ENCODE measurements at regions not wholly inside any gene's neighbourhood (a gene's known extent, or its start where the extent isn't known, plus 50 kb on each side); places are given as distances from the start of the nearest gene placed in this dataset.

- no peak overlapping the region for H3K4me3 ChIP-seq (ENCODE audit: control insufficient read depth, low read depth, low read length)
- no peak for DNase-seq (ENCODE audit: low read depth)
- TF ChIP-seq, protein P1, sequence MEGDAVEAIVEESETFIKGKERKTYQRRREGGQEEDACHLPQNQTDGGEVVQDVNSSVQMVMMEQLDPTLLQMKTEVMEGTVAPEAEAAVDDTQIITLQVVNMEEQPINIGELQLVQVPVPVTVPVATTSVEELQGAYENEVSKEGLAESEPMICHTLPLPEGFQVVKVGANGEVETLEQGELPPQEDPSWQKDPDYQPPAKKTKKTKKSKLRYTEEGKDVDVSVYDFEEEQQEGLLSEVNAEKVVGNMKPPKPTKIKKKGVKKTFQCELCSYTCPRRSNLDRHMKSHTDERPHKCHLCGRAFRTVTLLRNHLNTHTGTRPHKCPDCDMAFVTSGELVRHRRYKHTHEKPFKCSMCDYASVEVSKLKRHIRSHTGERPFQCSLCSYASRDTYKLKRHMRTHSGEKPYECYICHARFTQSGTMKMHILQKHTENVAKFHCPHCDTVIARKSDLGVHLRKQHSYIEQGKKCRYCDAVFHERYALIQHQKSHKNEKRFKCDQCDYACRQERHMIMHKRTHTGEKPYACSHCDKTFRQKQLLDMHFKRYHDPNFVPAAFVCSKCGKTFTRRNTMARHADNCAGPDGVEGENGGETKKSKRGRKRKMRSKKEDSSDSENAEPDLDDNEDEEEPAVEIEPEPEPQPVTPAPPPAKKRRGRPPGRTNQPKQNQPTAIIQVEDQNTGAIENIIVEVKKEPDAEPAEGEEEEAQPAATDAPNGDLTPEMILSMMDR (conservative IDR thresholded peaks at IDR 0.05; ENCODE audit: control insufficient read depth, insufficient read depth, low read depth, low read length), result no peak
Measured at GRCh38 chr2:139990646-139991335, 1210.6 kb upstream of the NXPH2 start.

DNA sequence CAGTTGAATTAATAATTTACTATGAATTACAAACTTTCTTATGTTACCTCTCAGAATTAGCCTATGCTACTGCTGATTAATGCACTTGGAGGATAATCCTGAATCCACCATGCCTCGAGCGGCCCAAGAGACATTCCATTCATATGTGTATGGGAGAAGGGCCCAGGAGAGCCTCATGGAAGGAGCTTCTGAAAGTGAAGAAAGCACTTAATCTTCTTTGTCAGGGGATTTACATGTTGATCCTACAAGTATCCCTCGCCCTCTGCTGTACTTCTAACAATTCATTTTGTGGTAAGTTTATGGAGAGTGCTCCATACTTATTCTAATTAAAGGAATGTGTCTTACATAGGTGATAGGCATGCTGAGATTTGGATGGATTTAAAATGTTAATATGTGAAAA, 1189.1 kb upstream of the NXPH2 start:
- TF ChIP-seq, protein P1 (conservative IDR thresholded peaks at IDR 0.05; ENCODE audit: control insufficient read depth, insufficient read depth, low read depth, low read length), result no peak
- H3K4me3 ChIP-seq (ENCODE audit: control insufficient read depth, low read depth, low read length), result no peak overlapping the region
- DNase-seq (ENCODE audit: low read depth), result no peak

DNA sequence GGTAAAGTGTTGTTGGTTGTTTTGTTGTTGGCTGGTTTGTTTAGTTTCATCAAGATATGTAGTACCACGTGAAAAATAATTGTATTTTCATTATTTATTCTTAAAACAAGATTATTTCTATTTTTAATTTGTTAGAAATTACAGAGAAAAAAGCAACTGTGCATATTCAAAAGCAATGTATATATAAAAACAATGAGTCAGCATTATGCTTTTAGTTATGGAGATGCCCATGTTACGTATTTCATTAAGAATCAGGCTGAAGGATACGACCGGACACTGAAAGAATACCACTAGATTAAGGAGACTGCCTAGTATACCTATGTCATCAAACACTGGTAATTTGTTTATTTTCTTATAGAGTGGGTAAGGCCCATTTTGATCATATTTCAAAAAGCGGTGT, 1188.4 kb upstream of the NXPH2 start:
- TF ChIP-seq, protein P1 (conservative IDR thresholded peaks at IDR 0.05; ENCODE audit: control insufficient read depth, insufficient read depth, low read depth, low read length), result no peak
- no peak overlapping the region for H3K4me3 ChIP-seq (ENCODE audit: control insufficient read depth, low read depth, low read length)
- no peak for DNase-seq (ENCODE audit: low read depth)

GRCh38 chr2:139967665-139968064, 1187.5 kb upstream of the NXPH2 start:
- H3K4me3 ChIP-seq (ENCODE audit: control insufficient read depth, low read depth, low read length), result no peak overlapping the region
- DNase-seq (ENCODE audit: low read depth), result no peak
- TF ChIP-seq, protein P1 (conservative IDR thresholded peaks at IDR 0.05; ENCODE audit: control insufficient read depth, insufficient read depth, low read depth, low read length), result no peak

- H3K4me3 ChIP-seq (ENCODE audit: control insufficient read depth, low read depth, low read length), result no peak overlapping the region
- TF ChIP-seq, protein P1 (conservative IDR thresholded peaks at IDR 0.05; ENCODE audit: control insufficient read depth, insufficient read depth, low read depth, low read length), result no peak
- no peak for DNase-seq (ENCODE audit: low read depth)
Measured at GRCh38 chr2:139964721-139965440, 1184.7 kb upstream of the NXPH2 start.

DNA sequence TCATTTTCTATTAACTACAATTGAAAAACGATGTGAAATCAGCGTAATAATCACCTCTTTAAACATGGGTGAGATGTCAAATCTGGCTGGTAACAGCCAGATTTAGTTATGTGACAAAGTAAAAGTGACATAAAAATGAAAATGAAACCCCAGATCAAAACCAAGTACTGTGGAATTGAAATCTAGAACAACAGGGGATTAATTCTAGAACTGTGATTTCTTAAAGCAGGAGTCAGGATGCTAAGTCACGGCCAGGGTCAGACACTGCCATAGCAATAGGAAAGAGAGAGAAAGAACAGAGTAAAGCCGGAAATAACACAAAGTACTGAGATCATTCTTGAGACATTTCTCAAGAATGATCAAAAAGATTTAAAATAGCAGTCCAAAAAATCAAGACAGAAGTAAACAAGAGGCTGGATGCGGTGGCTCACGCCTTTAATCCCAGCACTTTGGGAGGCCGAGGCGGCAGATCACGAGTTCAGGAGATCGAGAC, 1183.7 kb upstream of the NXPH2 start:
- H3K4me3 ChIP-seq (ENCODE audit: control insufficient read depth, low read depth, low read length), result no peak overlapping the region
- no peak for DNase-seq (ENCODE audit: low read depth)
- TF ChIP-seq, protein P1 (conservative IDR thresholded peaks at IDR 0.05; ENCODE audit: control insufficient read depth, insufficient read depth, low read depth, low read length), result no peak
